Activated CD8-positive, alpha-beta T cell treated with anti-CD3 and anti-CD28 coated beads for 36 hours (primary cell): ENCODE measurements at regions not wholly inside any gene's neighbourhood (a gene's known extent, or its start where the extent isn't known, plus 50 kb on each side); places are given as distances from the start of the nearest gene placed in this dataset.

Experiments used
- ATAC-seq: fragments of 200-7000 bp; cut with Tn5 transposase; one replicate; pipeline ENCODE4 v1.10.0; 2021; ENCODE audit warnings: mild to moderate bottlenecking, moderate library complexity
- CTCF ChIA-PET: fragments of 350-600 bp; sonication (Branson Sonifier 250); formaldehyde crosslinking; loops from one replicate; lab custom pipeline; 2021; ENCODE audit warnings: antibody characterized with exemption; lab: Charles Lee
- POLR2A ChIA-PET: fragments of 350-600 bp; sonication (Branson Sonifier 250); formaldehyde crosslinking; loops from one replicate; lab custom pipeline; 2021; ENCODE audit warnings: antibody characterized with exemption; lab: Charles Lee
- DNase-seq: peaks from one replicate; pipeline ENCODE4 v3.0.0-alpha.2; 2020
- H3K27ac Mint-ChIP-seq: one replicate; pipeline ENCODE4 v1.8.0; 2021; ENCODE audit warnings: mild to moderate bottlenecking, mixed read lengths
- H3K27me3 Mint-ChIP-seq: one replicate; pipeline ENCODE4 v1.8.0; 2021; ENCODE audit warnings: mixed read lengths
- H3K36me3 Mint-ChIP-seq: one replicate; pipeline ENCODE4 v1.8.0; 2021; ENCODE audit warnings: low read depth, mixed read lengths
- H3K4me1 Mint-ChIP-seq: one replicate; pipeline ENCODE4 v1.8.0; 2021; ENCODE audit warnings: low read depth, mixed read lengths
- H3K4me3 Mint-ChIP-seq: one replicate; pipeline ENCODE4 v1.8.0; 2021; ENCODE audit warnings: mild to moderate bottlenecking, moderate library complexity, mixed read lengths
- H3K9me3 Mint-ChIP-seq: one replicate; pipeline ENCODE4 v1.8.0; 2021; ENCODE audit warnings: mixed read lengths
- CTCF ChIP-seq: fragments of 200-600 bp; IDR thresholded peaks from one replicate; pipeline ENCODE4 v1.8.0; 2022; ENCODE audit warnings: antibody characterized with exemption, mild to moderate bottlenecking
- intact Hi-C: fragments of 100-400 bp; cut with micrococcal nuclease; formaldehyde crosslinking; loops from one replicate; pipeline ENCODE4 v1.10.0; 2022

- CTCF ChIA-PET, result no interaction called here
- no peak for DNase-seq
- POLR2A ChIA-PET, result no interaction called here
- Mint-ChIP-seq H3K27ac (no peak overlapping the region), H3K27me3 (peaks cover 11% of the 10 kb centered on the region), H3K4me3 (no peak overlapping the region), H3K4me1 (peaks cover 2% of the 10 kb centered on the region), H3K9me3 (no peaks in the 10 kb centered on the region), H3K36me3 (no peaks in the 10 kb centered on the region)
- intact Hi-C loops, result no loop called here
- ATAC-seq, result no peak
- no peak for TF ChIP-seq CTCF
Observed at GRCh38 chr3:195004512-195005250, 266.3 kb downstream of the XXYLT1 start.

GRCh38 chr3:195005251-195005620 lies 265.7 kb downstream of the XXYLT1 start:
- Mint-ChIP-seq H3K27me3 (peaks cover 11% of the 10 kb centered on the region), H3K9me3 (no peaks in the 10 kb centered on the region), H3K4me3 (no peak overlapping the region), H3K27ac (no peak overlapping the region), H3K4me1 (peaks cover 2% of the 10 kb centered on the region), H3K36me3 (no peaks in the 10 kb centered on the region)
- POLR2A ChIA-PET, result no interaction called here
- DNase-seq (no peak), ATAC-seq (no peak)
- no peak for TF ChIP-seq CTCF
- CTCF ChIA-PET, result no interaction called here
- intact Hi-C loops, result no loop called here

GRCh38 chr3:195005759-195006510 lies 265.0 kb downstream of the XXYLT1 start:
- DNase-seq, result no peak
- H3K4me1 Mint-ChIP-seq, result peaks cover 2% of the 10 kb centered on the region
- H3K27me3 Mint-ChIP-seq, result peaks cover 11% of the 10 kb centered on the region
- ATAC-seq, result no peak
- no peaks in the 10 kb centered on the region for H3K36me3 Mint-ChIP-seq
- CTCF ChIA-PET, result interaction anchor here (1.1 kb wide), 1 partner anchor 323 kb away, joined by 3 read pairs; no protein-coding TSS in a partner anchor
- POLR2A ChIA-PET, result no interaction called here
- no peak for TF ChIP-seq CTCF
- H3K27ac Mint-ChIP-seq, result no peak overlapping the region
- intact Hi-C loops, result no loop called here
- H3K4me3 Mint-ChIP-seq, result no peak overlapping the region
- H3K9me3 Mint-ChIP-seq, result no peaks in the 10 kb centered on the region

GRCh38 chr3:195007151-195007550 lies 263.8 kb downstream of the XXYLT1 start:
- no peak for DNase-seq
- intact Hi-C loops, result no loop called here
- ChIA-PET POLR2A (no interaction called here), CTCF (interaction anchor here (1.1 kb wide), 1 partner anchor 325 kb away, joined by 3 read pairs; no protein-coding TSS in a partner anchor)
- Mint-ChIP-seq H3K27ac (no peak overlapping the region), H3K4me1 (peaks cover 2% of the 10 kb centered on the region), H3K27me3 (peaks cover 8% of the 10 kb centered on the region), H3K36me3 (no peaks in the 10 kb centered on the region), H3K9me3 (no peaks in the 10 kb centered on the region), H3K4me3 (no peak overlapping the region)
- ATAC-seq, result no peak
- TF ChIP-seq CTCF, result no peak

GRCh38 chr3:195007766-195008165 lies 263.2 kb downstream of the XXYLT1 start:
- Mint-ChIP-seq H3K27ac (no peak overlapping the region), H3K9me3 (no peaks in the 10 kb centered on the region), H3K4me3 (no peak overlapping the region), H3K4me1 (peaks cover 2% of the 10 kb centered on the region), H3K36me3 (no peaks in the 10 kb centered on the region), H3K27me3 (peaks cover 8% of the 10 kb centered on the region)
- ChIA-PET POLR2A (no interaction called here), CTCF (interaction anchor here (1.2 kb wide), 1 partner anchor 325 kb away, joined by 3 read pairs; no protein-coding TSS in a partner anchor)
- DNase-seq, result no peak
- no peak for ATAC-seq
- no peak for TF ChIP-seq CTCF
- intact Hi-C loops, result no loop called here
